ENCODE measurements at regions not wholly inside any gene's neighbourhood (a gene's known extent, or its start where the extent isn't known, plus 50 kb on each side); places are given as distances from the start of the nearest gene placed in this dataset.

DNA sequence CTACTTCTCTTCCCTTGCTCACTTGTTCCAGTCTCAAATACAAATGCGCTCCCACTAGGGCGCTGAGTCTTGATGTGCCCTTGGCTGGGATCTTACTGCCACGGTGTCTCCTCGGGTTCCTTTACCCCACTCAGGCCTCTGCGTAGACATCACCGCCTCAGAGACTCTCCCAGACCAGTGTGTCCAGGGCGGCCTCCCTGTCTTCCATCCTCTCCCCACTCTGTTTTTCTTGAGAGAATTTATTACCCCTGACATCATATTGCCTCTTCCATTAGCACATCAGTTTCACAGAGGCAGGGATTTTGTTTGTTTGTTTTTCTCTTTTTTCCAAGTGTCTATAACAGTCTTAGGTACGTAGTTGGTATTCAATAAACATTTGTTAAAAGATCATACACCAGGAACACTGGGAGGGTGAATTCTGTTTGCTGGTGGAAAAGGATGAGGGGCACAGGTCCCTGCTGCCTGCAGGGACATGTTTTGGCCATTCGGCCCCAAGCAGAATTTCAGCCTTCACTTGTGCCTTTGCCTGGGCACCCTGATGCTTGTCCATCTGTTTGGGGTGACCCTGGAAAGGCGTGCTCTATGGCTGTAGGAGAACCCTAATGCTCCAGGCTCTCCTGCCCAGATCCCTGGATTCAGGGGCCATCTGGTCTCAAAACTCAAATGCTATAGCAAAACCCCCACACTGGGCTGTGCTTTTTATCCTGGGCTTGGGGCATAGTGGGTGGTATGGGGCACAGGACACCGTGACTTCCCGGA is 55.0 kb downstream of the RPL37A start:
- DNase-seq (ENCODE audit: low spot score) (no peak), ATAC-seq (no peak)
- intact Hi-C loops (cut with DNase I) = no loop called here

DNA sequence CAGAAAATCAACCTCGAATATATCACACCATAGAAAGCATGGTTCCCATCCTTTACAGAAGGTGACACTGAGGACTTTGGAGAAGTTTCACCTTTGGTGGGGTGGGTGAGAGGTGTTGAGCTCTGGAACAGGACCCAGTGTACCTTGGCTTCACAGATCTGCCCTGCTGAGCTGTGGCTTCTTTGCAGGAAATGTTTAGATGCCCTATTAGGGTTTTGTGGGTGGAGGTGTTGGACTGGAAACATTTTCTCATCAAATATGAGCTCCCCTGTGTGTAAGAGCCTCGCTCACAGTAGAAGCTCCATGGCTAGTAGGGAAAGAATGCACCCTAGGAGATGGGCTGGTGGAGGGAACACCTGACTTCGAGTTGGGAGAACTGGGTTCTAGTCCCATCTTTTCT is 55.6 kb downstream of the RPL37A start:
- intact Hi-C loops (cut with DNase I) = no loop called here
- DNase-seq (ENCODE audit: low spot score) (no peak), ATAC-seq (no peak)

DNA sequence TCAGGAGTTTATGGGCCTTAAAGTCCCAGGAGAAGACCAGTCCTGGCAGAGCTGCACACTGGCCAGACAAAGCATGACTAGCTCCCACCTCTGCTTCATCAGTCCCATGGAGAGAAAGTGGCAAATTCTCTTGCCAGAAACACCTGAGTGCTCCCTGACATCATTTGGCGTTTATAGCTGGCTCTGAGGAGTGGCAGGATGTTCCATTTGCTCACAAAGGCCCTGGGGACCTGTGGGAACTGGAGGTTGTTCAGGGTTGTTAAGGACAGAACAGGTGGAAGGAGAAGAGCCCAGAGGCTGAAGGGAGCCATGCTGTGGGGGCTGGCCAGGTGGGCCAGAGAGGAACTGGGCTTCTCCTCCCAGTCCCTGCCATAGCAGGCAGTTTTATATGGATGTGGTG is 56.1 kb downstream of the RPL37A start:
- ATAC-seq = no peak
- intact Hi-C loops (cut with DNase I) = no loop called here
- no peak for DNase-seq (ENCODE audit: low spot score)

DNA sequence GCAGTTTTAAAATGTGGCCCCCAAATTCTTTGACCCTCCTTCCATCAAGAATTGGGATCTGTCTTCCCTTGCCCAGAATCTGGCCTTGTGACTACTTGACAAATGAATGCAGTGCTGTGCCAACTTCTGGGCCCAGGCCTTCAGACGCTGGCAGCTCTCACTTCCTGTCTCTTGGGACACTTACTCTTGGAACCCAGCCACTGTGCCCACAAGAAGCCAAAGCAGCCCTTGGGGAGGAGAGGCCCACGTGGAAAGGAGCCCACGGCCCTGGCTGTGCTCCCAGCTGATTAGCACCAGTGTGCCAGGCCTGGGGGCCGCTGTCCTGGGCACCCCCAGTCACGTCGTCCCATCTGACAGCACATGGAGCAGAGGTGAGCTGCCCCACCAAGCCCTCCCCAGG is 56.6 kb downstream of the RPL37A start:
- peak; percentile 82 for DNase-seq (ENCODE audit: low spot score)
- peak; percentile 79 for ATAC-seq
- intact Hi-C loops (cut with DNase I) = no loop called here

DNA sequence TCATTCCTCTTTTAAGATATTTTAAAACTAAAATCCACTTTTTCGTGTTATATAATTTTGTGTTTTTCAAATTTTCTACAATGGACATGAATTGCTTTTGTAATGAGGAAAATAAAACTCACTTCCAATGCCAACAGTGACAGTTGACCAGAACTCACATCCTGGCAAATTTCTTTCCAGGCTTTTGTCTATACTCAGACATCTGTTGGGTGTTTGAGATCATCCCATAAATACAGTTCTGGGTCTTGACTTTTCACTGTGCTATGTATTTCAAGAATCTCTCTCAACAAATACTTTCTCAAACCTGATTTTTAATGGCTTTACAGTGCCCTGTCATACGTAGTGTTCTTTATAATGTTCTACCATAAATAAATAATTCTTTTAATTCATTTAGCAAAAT is 57.6 kb downstream of the RPL37A start:
- DNase-seq (ENCODE audit: low spot score) = no peak
- intact Hi-C loops (cut with DNase I) = no loop called here
- ATAC-seq = no peak

DNA sequence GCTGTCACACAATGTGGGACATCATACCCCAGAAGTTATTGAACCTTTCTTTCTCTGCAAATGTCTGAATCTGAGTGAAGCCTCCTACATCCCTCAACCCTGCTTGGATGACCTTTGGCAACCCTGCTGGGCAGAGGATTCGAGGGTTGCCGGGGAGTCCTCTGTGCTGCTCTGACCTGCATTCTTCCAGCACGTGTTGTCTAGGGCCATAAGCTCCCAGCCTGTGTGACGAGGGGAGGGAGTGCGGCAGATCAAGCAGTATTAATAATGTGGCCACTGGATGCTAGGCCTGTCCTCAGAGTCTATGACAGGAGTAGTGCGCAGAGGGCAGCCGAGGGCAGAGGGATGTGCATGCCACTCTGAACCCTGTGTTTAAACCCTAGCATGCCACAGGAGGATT is 58.8 kb downstream of the RPL37A start:
- ATAC-seq (no peak), DNase-seq (ENCODE audit: low spot score) (no peak)
- intact Hi-C loops (cut with DNase I) = no loop called here

DNA sequence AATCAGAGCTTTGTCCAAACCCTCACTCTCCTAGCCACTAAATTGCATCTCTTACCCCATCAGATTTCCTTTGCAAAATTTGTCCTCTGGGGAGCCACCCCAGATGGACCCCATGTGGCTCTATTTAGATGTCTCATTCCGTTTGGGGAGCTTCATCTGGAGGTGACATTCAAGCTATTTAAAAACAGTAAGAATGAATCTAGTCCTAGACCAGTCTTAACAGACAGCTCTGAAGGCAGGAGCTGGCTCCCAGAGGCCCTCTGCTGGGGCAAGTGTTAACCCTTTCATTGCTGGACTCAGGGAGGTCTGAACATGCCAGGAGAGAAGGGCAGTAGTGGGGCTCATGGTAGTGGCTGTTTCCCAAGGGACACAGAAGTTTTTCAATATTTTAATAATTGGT is 59.2 kb downstream of the RPL37A start:
- ATAC-seq = no peak
- intact Hi-C loops (cut with DNase I) = no loop called here

DNA sequence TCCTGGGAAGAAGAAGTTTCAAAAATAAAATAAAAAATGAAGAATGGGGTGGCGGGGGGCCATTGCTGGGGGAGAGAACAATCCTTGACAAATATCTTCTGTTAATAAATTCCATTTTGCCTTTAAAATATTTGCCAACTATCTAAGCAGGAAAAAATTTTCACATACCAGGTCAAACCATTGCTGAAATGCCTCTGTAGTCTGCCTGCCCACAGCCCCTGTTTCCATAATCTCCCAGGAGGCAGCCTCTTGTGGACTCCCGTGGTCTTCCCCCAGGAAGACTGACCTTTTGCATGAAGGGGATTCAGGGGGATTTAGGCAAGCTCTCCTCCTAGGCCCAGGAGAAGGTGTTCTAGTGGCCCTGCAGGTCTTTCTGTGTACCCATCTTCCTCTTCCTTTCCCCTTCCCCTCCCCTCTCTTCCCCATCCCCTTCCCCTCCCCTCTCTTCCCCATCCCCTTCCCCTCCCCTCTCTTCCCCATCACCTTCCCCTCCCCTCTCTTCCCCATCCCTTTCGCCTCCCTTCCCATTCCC is 61.0 kb downstream of the RPL37A start:
- ATAC-seq (no peak), DNase-seq (ENCODE audit: low spot score) (no peak)
- intact Hi-C loops (cut with DNase I) = no loop called here

More for the DNA sequence above, 59.2 kb downstream of the RPL37A start:
- no peak for DNase-seq (ENCODE audit: low spot score)

DNA sequence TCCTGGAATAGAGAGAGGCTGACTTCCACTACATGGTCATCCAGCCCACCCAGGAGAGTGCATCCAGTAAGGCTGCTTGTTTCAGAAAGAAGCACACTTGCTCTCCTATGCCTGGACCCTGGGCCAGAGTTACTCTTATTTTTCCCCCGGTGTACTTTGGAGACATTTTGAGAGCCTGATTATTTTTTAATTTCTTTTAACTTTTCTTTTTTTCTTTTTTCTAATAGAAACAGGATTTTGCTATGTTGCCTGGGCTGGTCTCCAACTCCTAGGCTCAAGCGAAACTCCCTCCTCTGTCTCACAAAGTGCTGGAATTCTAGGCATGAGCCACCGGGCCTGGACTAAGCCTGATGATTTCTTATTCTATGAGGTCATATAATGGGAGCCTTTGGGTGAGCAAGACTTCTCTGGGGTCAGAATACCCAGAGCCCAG is 62.2 kb downstream of the RPL37A start:
- intact Hi-C loops (cut with DNase I) = no loop called here

DNA sequence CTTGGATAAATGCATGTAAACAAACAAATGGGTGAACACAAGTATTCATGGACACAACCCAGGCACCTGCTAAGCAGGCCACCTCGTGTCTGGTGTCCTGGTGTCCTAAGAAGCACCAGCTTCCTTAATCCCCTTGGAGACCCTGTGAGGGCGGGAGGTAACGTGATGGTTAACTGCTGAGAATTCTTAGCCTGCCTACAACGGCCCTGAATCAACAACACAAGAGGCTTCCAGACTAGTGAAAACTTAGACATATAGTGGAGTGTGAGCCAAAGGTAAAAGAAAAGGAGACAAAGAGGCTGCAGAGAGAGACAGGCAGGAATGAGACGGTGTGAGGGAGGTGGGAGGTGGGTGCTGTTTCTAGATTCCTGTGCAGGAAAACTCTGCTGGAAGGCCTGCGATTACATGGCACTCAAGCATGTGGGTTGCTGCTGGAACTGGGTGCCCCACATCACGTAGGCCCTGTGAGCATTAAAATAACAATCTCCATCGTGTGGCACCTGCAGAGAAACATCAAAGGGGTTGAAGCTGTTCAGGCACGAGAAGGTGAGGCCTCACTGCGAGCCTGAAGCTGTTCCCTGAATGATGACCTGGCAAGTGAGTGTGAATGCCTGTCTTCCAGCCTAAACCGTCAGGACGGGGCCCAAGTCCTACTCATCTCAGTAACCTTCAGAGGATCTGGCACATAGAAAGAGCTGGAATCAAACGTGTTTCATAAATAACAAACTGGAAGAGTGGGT is 64.2 kb downstream of the RPL37A start:
- intact Hi-C loops (cut with DNase I) = no loop called here
- ATAC-seq = no peak
- DNase-seq (ENCODE audit: low spot score) = no peak

More for the DNA sequence above, 62.2 kb downstream of the RPL37A start:
- no peak for DNase-seq (ENCODE audit: low spot score)
- peak; percentile 84 for ATAC-seq

DNA sequence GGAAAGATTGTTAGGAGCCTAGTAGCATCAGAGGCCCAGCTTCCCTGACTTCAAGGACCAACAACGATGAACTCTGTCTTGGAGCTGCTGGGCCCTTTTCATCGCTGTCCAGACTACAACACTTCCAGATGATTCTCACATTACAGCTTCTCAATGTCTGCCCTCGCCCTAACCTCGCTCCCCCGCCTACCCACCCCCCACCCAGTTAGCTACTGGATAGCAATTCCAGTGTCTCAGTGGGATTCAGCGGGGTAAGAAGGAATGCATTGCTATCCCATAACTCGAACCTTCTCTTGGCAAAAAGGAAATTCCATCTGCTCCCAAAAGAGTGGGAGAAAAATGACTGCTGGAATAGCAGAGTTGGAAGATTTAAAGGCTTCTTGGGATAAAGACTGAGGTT is 65.0 kb downstream of the RPL37A start:
- DNase-seq (ENCODE audit: low spot score) = no peak
- intact Hi-C loops (cut with DNase I) = no loop called here
- no peak for ATAC-seq

DNA sequence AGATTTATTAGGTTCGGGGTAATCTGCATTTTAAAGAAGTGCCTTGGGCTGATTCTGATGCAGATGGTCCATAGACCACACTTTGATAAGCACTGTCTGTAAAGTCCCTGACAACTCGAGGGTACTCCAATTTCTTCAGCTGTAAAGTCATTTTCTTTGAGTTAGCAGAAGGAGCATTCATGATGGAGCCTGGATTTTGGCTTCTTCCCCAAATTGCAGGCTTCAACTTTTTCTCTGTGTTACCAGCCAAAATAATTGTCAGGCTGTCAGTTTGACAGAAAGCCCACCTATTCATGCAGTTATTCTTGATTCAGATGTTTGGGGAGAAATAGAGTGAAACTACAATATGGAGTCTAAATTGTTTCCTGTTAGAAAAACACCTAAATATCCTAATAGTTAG is 66.0 kb downstream of the RPL37A start:
- intact Hi-C loops (cut with DNase I) = no loop called here
- no peak for DNase-seq (ENCODE audit: low spot score)
- no peak for ATAC-seq

DNA sequence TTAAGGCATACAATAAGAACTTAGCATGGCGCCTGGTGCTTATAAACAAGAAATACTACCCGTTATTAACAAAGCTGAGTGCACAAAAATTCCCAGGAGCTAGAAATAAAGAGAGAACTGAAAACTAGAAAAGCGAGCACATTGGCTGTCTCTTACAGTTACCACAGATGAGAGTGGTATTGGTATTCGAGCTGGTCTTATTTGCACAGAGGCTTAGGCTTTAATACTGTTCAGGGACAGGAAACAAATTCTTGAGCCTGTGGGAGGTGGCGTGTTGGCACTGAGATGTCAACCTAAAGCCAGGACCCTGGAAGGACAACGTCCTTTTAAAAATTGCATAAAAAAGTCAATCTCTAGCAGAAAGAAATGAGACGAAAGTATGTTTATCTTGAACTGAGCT is 67.3 kb upstream of the IGFBP2 start:
- ATAC-seq = no peak
- intact Hi-C loops (cut with DNase I) = no loop called here

DNA sequence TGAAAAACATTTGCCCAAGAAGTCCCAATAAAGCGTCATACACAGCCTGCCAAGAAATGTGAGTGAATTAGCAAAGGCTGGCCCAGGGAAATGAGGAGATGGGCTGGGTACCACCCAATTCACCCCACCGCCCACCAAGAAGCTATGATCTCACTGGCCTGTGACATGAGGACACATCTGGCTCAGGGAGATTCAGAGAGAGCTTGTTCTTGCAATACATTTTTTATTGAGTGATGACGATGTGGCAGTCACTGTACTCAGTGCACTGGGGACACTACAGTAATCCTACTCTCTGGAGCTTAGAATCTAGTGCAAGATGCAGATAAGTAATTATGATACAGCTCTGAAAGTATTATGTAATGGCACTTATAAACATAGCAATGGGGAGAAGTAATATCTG is 64.6 kb upstream of the IGFBP2 start:
- no peak for ATAC-seq
- DNase-seq (ENCODE audit: low spot score) = no peak
- intact Hi-C loops (cut with DNase I) = loop anchor here (2.0 kb wide), 1 partner anchor 58 kb away; no protein-coding TSS in a partner anchor

More for the DNA sequence above, 67.3 kb upstream of the IGFBP2 start:
- no peak for DNase-seq (ENCODE audit: low spot score)

DNA sequence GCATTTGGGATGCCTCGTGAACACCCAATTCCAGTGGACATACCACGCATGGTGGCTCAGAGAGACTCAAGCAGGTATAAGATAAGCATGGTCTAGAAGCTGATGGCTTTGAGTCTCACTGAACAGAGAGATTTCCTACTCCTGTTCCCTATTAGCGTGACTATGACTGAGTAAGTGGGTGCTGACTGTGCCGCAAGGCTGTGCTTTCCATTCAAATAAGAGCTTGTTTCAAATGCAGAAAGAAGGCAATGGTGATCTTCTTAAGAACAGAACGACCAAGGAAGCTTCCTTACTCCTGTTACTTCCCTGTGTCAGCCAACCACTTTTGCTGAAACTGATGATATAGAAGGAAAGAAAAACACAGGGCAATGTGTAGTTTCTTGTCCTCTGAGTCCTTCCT is 63.5 kb upstream of the IGFBP2 start:
- intact Hi-C loops (cut with DNase I) = loop anchor here (2.0 kb wide), 1 partner anchor 57 kb away; no protein-coding TSS in a partner anchor
- DNase-seq (ENCODE audit: low spot score) (no peak), ATAC-seq (no peak)

DNA sequence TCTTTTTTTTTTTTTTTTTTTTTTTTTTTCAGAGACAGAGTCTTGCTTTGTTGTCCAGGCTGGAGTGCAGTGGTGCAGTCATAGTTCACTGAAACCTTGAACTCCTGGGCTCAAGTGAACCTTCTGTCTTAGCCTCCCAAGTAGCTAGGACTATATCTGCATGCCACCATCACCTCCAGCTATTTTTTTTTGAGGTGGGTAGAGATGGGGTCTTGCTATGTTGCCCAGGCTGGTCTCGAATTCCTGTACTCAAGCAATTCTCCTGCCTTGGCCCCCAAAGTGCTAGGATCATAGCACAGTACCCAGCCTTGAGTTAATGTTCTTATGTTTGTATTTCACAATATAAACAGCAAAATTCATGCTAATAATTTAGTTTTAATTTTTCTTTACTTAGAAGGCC is 62.9 kb upstream of the IGFBP2 start:
- no peak for ATAC-seq
- DNase-seq (ENCODE audit: low spot score) = no peak
- intact Hi-C loops (cut with DNase I) = no loop called here

DNA sequence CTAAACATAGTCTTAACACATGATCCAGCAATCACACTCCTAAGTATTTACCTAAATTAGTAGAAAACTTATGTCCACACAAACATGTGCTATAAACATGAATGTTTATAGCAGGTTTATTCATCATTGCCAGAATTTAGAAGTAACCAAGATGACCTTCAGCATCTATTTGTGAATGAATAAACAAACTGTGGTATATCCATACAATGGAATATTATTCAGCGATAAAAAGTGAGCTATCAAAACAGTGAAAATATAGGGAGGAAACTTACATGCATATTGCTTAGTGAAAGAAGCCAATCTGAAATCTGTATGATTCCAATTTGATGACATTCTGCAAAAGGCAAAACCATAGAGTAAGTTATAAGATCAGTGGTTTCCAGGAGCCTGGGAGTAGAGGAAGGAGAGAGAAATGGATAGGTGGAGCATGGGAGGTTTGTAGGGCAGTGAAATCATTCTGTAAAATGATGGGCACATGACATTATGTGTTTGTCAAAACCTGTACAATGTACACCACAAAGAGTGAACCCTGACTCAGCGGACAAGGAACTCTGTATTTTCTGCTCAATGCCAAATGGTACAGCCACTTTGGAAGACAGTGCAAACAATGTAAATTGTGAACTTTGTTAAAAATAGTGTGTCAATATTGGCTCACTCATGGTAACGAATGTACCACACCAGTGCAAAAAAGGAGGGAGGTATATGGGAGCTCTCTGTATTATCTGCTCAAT is 61.9 kb upstream of the IGFBP2 start:
- no peak for DNase-seq (ENCODE audit: low spot score)
- intact Hi-C loops (cut with DNase I) = no loop called here
- no peak for ATAC-seq

DNA sequence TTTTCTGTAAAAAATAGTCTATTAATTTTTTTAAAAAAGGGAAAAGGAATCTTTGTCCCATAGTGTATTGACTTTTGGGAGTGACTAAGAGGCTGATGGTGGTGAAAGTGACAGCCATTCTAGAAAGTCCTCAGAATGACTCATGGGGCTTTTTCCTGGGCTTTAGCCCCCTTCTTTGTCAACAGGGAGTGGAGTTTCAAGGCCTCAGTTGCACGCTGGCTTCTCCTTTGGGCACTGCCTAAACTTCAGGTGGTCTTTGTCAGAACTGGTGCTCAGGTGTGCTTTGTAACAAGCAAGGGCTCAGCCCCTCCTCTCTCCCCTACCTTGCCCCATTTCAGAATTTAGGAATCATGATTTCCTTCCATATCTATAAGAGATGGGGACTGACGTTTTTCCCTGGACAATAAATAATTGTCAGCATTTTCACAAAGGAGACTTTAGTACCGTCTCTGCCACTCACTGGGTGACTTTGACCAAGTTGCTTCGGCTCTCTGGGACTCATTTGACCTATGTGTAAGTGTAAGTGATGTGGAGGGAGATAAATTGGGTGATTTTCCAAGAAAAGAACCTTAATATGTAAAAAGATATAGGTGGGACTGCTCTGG is 61.2 kb upstream of the IGFBP2 start:
- ATAC-seq (no peak), DNase-seq (ENCODE audit: low spot score) (no peak)
- intact Hi-C loops (cut with DNase I) = no loop called here

All from sciatic nerve (tissue), 2 donors.